ENCODE measurements at regions not wholly inside any gene's neighbourhood (a gene's known extent, or its start where the extent isn't known, plus 50 kb on each side); places are given as distances from the start of the nearest gene placed in this dataset.

DNA sequence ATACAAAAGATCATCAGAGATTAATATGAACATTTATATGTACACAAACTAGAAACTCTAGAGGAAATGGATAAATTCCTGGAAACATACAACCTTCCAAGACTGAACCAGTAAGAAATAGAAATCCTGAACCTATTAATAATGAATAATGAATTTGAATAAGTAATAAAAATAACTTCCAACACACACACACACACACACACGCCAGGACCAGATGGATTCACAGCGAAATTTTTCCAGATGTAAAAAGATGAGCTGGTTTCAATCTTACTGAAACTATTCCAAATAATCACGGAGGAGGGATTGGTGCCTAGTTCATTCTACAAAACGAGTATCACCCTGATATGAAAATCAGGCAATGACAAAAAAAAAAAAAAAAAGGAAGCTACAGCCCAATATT, 1095.0 kb downstream of the FAT4 start:
- TF ChIP-seq, protein P1, sequence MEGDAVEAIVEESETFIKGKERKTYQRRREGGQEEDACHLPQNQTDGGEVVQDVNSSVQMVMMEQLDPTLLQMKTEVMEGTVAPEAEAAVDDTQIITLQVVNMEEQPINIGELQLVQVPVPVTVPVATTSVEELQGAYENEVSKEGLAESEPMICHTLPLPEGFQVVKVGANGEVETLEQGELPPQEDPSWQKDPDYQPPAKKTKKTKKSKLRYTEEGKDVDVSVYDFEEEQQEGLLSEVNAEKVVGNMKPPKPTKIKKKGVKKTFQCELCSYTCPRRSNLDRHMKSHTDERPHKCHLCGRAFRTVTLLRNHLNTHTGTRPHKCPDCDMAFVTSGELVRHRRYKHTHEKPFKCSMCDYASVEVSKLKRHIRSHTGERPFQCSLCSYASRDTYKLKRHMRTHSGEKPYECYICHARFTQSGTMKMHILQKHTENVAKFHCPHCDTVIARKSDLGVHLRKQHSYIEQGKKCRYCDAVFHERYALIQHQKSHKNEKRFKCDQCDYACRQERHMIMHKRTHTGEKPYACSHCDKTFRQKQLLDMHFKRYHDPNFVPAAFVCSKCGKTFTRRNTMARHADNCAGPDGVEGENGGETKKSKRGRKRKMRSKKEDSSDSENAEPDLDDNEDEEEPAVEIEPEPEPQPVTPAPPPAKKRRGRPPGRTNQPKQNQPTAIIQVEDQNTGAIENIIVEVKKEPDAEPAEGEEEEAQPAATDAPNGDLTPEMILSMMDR (IDR thresholded peaks at IDR 0.05), result no peak
- no peak for TF ChIP-seq ZFX (IDR thresholded peaks at IDR 0.05; ENCODE audit: borderline replicate concordance)

All from 22Rv1 (cell line).